SK-N-SH (cell line): ENCODE measurements at regions not wholly inside any gene's neighbourhood (a gene's known extent, or its start where the extent isn't known, plus 50 kb on each side); places are given as distances from the start of the nearest gene placed in this dataset.

Experiments
- CTCF ChIA-PET: fragments of 300-600, 350-600 bp; formaldehyde crosslinking; extraction: SDS; loops from one replicate; lab custom pipeline; 2021; lab: Yijun Ruan, JAX
- POLR2A ChIA-PET: fragments of 350-600 bp; sonication (Branson Sonifier 250); formaldehyde crosslinking; extraction: SDS; loops from one replicate; lab custom pipeline; 2020; ENCODE audit warnings: antibody characterized with exemption, inconsistent platforms; lab: Yijun Ruan, JAX
- DNase-seq: peaks from one replicate; pipeline ENCODE4 v3.0.0; 2012
- H2AFZ ChIP-seq: fragments of 200-600 bp; sonication (generic); 2 replicates; pipeline ENCODE4 v1.8.1; 2016; ENCODE audit warnings: antibody characterized with exemption, mild to moderate bottlenecking, low read depth
- H3F3A ChIP-seq: fragments of 200-600 bp; sonication (generic); replicated peaks from 2 replicates; pipeline ENCODE3; 2016; ENCODE audit warnings: antibody characterized with exemption, mild to moderate bottlenecking; ENCODE audit not compliant: insufficient read depth
- H3K27ac ChIP-seq, 2 experiments: fragments of 200-500 bp in 1 of 2; fragments of 200-600 bp in 1 of 2; sonication (Bioruptor generic) in 1 of 2; sonication (generic), shearing (Covaris generic) in 1 of 2; 2 replicates each; pipeline versions ENCODE4 v1.5.1 to v1.6.1; 2014 to 2016; ENCODE audit warnings: low read depth in 2 of 2, inconsistent platforms in 1 of 2, low read length in 1 of 2, mild to moderate bottlenecking in 1 of 2, mixed read lengths in 1 of 2
- H3K27me3 ChIP-seq: fragments of 200-600 bp; sonication (generic), shearing (Covaris generic); 2 replicates; pipeline ENCODE4 v1.6.1; 2016; ENCODE audit warnings: mixed run types; ENCODE audit not compliant: insufficient read depth
- H3K36me3 ChIP-seq, 2 experiments: fragments of 200-500 bp in 1 of 2; fragments of 200-600 bp in 1 of 2; sonication (Bioruptor generic) in 1 of 2; sonication (generic) in 1 of 2; replicated peaks in 1 of 2; 2 replicates each; pipeline versions ENCODE3 to v1.5.1; 2014 to 2016; ENCODE audit warnings: low read length in 1 of 2, mild to moderate bottlenecking in 1 of 2; ENCODE audit not compliant: insufficient read depth in 2 of 2, control insufficient read depth in 1 of 2
- H3K4me1 ChIP-seq, 2 experiments: fragments of 200-500 bp in 1 of 2; fragments of 200-600 bp in 1 of 2; sonication (Bioruptor generic) in 1 of 2; sonication (generic), shearing (Covaris generic) in 1 of 2; 2 replicates each; pipeline versions ENCODE4 v1.5.1 to v1.6.1; 2014 to 2016; ENCODE audit warnings: low read depth in 1 of 2, low read length in 1 of 2, mixed run types in 1 of 2; ENCODE audit not compliant: insufficient read depth in 2 of 2, control insufficient read depth in 1 of 2
- H3K4me2 ChIP-seq: fragments of 200-600 bp; sonication (generic), shearing (Covaris generic); 2 replicates; pipeline ENCODE4 v1.6.1; 2017; ENCODE audit warnings: mixed run types
- H3K4me3 ChIP-seq, 2 experiments: fragments of 200-500 bp in 1 of 2; fragments of 200-600 bp in 1 of 2; sonication (Bioruptor generic) in 1 of 2; sonication (generic), shearing (Covaris generic) in 1 of 2; 2 replicates each; pipeline versions ENCODE4 v1.5.1 to v1.8.1; 2014 to 2016; ENCODE audit warnings: low read depth in 2 of 2, inconsistent platforms in 1 of 2, low read length in 1 of 2, mild to moderate bottlenecking in 1 of 2, mixed read lengths in 1 of 2, moderate library complexity in 1 of 2
- H3K79me2 ChIP-seq: fragments of 200-600 bp; sonication (generic); 2 replicates; pipeline ENCODE4 v1.8.1; 2017; ENCODE audit warnings: mild to moderate bottlenecking; ENCODE audit not compliant: insufficient read depth
- H3K9ac ChIP-seq: fragments of 200-600 bp; sonication (generic); 2 replicates; pipeline ENCODE4 v1.6.1; 2017; ENCODE audit warnings: mixed run types
- H3K9me2 ChIP-seq: fragments of 200-600 bp; sonication (generic); 2 replicates; pipeline ENCODE4 v1.6.1; 2017; ENCODE audit warnings: mixed run types
- H3K9me3 ChIP-seq: fragments of 200-600 bp; sonication (generic); 2 replicates; pipeline ENCODE4 v1.6.1; 2017; ENCODE audit warnings: mixed run types, mild to moderate bottlenecking, moderate library complexity
- H4K20me1 ChIP-seq: fragments of 200-600 bp; sonication (generic); 2 replicates; pipeline ENCODE4 v1.6.1; 2017; ENCODE audit warnings: mild to moderate bottlenecking, mixed run types; ENCODE audit not compliant: insufficient read depth
- CHD2 ChIP-seq: fragments of 150-350 bp; IDR thresholded peaks from 2 replicates; pipeline ENCODE4 v1.6.1; 2018; ENCODE audit warnings: low read length; ENCODE audit not compliant: partially characterized antibody
- ELF1 ChIP-seq: IDR thresholded peaks from 2 replicates; pipeline ENCODE4 v1.4.0; 2012
- EP300 ChIP-seq, 2 experiments: IDR thresholded peaks; 2 replicates each; pipeline versions ENCODE4 v1.4.0 to v1.6.1; 2012; ENCODE audit warnings: borderline replicate concordance in 1 of 2, low read depth in 1 of 2, low read length in 1 of 2
- EZH2phosphoT487 ChIP-seq: fragments of 200-600 bp; sonication (generic); IDR thresholded peaks from 2 replicates; pipeline ENCODE4 v1.6.1; 2017; ENCODE audit warnings: low read depth, mixed run types, mild to moderate bottlenecking, antibody characterized with exemption, moderate library complexity, borderline replicate concordance
- FOXJ3 ChIP-seq: sonication (generic); formaldehyde crosslinking; IDR thresholded peaks from 2 replicates; pipeline ENCODE4 v1.5.1; 2020; ENCODE audit warnings: mild to moderate bottlenecking, missing genetic modification reagents
- FOXM1 ChIP-seq: IDR thresholded peaks from 2 replicates; pipeline ENCODE4 v1.4.0; 2012; ENCODE audit warnings: low read depth, mild to moderate bottlenecking
- GATA2 ChIP-seq: sonication (generic); formaldehyde crosslinking; IDR thresholded peaks from 2 replicates; pipeline ENCODE4 v1.5.0; 2020; ENCODE audit warnings: mild to moderate bottlenecking, missing genetic modification reagents
- JUND ChIP-seq: IDR thresholded peaks from 2 replicates; pipeline ENCODE4 v1.4.0; 2012
- POLR2AphosphoS5 ChIP-seq: IDR thresholded peaks from 2 replicates; pipeline ENCODE4 v1.6.1; 2012; ENCODE audit warnings: low read depth, low read length
- RAD21 ChIP-seq: IDR thresholded peaks from 2 replicates; pipeline ENCODE4 v1.6.1; 2012; ENCODE audit warnings: mild to moderate bottlenecking, low read length
- RCOR1 ChIP-seq: fragments of 150-350 bp; IDR thresholded peaks from 2 replicates; pipeline ENCODE4 v1.6.1; 2017; ENCODE audit warnings: antibody characterized with exemption, low read length
- RFX5 ChIP-seq: IDR thresholded peaks from 2 replicates; pipeline ENCODE4 v1.6.1; 2012; ENCODE audit warnings: mild to moderate bottlenecking, improper control_type of control experiment, low read length
- SIN3A ChIP-seq: IDR thresholded peaks from 2 replicates; pipeline ENCODE4 v1.6.1; 2012; ENCODE audit warnings: low read depth, mild to moderate bottlenecking, low read length, moderate library complexity, borderline replicate concordance
- TAF1 ChIP-seq: IDR thresholded peaks from 2 replicates; pipeline ENCODE4 v1.6.1; 2012; ENCODE audit warnings: low read depth, mild to moderate bottlenecking, low read length, moderate library complexity, borderline replicate concordance
- TCF12 ChIP-seq: IDR thresholded peaks from 2 replicates; pipeline ENCODE4 v1.4.0; 2012
- TEAD4 ChIP-seq: IDR thresholded peaks from 2 replicates; pipeline ENCODE4 v1.4.0; 2012; ENCODE audit warnings: mild to moderate bottlenecking, borderline replicate concordance; ENCODE audit not compliant: insufficient read depth
- WGBS: methylation state at CpG from one replicate; pipeline ENCODE4 v1.1.6; 2017; ENCODE audit warnings: low lambda C conversion rate; 5-methylcytosine and 5-hydroxymethylcytosine counted together
- TF ChIP-seq, protein P1 (sequence below): IDR thresholded peaks from 2 replicates; pipeline ENCODE4 v1.4.0; 2012; ENCODE audit warnings: low read depth, borderline replicate concordance
- TF ChIP-seq, protein P2 (sequence below): fragments of 150-350 bp; IDR thresholded peaks from 2 replicates; pipeline ENCODE4 v1.6.1; 2017; ENCODE audit warnings: antibody characterized with exemption, low read length, low read depth, borderline replicate concordance

DNA sequence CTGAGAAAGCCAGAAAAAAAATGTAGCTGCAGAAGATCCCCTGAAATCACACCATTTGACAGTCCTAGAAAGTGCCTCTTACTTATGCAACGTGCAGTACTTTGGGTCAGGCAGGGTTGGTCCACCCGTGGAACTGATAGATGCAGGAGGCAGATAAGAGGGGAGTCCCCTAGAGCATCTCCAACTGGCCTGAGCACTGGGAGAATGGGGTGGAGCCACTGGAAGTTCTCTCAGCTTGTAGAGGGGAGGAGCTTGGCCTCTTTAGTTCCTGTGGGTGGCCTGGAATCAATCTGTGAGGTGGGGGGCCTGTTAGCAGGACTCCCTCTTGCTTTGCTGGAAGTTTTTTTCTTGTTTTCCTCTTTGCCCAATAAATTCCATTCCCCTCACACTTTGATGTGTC is 335.7 kb upstream of the NCAM2 start:
- 8% methylated on average over 2 of the region's 2 CpGs for WGBS
- Histone ChIP-seq H3K4me1 (no peaks in the 10 kb centered on the region), H3K9ac (no peak overlapping the region), H3K4me2 (no peak overlapping the region), H3K4me3 (no peak overlapping the region), H4K20me1 (no peaks in the 10 kb centered on the region)
- DNase-seq, result no peak
- POLR2A ChIA-PET, result no interaction called here
- TF ChIP-seq POLR2AphosphoS5, result no peak
- no peak for TF ChIP-seq SIN3A
- no peak for TF ChIP-seq EP300 (IDR thresholded peaks at IDR 0.05; ENCODE audit: borderline replicate concordance in 1 of 2, low read depth in 1 of 2, low read length in 1 of 2)
- no peak for TF ChIP-seq RCOR1
- no peak for TF ChIP-seq TEAD4
- TF ChIP-seq, all 33 proteins: peak for 0
- Histone ChIP-seq H3K27ac (no peak overlapping the region), H3K79me2 (no peaks in the 10 kb centered on the region), H3K27me3 (no peaks in the 10 kb centered on the region), H3K36me3 (no peaks in the 10 kb centered on the region), H3K9me3 (no peaks in the 10 kb centered on the region), H2AFZ (no peak overlapping the region), H3K9me2 (no peaks in the 10 kb centered on the region), H3F3A (no peaks in the 10 kb centered on the region)
- CTCF ChIA-PET, result no interaction called here

DNA sequence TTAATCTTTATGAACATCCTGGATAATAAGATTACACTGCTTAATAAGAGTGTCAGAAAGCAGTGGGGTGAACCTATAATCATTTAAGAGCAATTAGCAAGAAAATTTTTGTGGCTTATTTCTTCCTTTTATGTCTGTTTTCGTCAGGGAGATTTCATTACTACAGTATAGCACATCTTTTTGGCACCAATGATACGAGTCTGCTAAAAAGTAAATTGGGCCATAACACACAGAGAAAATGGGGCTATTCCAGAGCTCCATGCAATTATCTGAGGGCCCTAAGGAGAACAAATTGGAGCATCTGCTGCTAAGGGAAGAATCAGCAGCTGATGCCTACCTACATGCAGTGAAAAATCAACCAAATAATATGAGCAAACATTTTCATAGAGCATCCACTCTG is 330.3 kb upstream of the NCAM2 start:
- H3K4me2 ChIP-seq, result no peak overlapping the region
- no peaks in the 10 kb centered on the region for H4K20me1 ChIP-seq
- H3K27ac ChIP-seq, result no peak overlapping the region
- no peaks in the 10 kb centered on the region for H3K4me1 ChIP-seq
- H3F3A ChIP-seq, result no peaks in the 10 kb centered on the region
- TF ChIP-seq RCOR1 (no peak), RFX5 (no peak), ELF1 (no peak), JUND (no peak), TAF1 (no peak), CHD2 (no peak), TCF12 (no peak), EZH2phosphoT487 (no peak), GATA2 (CRISPR knock-in tag) (no peak), FOXM1 (no peak), RAD21 (no peak), FOXJ3 (no peak)
- TF ChIP-seq, protein P1, sequence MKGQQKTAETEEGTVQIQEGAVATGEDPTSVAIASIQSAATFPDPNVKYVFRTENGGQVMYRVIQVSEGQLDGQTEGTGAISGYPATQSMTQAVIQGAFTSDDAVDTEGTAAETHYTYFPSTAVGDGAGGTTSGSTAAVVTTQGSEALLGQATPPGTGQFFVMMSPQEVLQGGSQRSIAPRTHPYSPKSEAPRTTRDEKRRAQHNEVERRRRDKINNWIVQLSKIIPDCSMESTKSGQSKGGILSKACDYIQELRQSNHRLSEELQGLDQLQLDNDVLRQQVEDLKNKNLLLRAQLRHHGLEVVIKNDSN, result no peak
- TF ChIP-seq, protein P2, sequence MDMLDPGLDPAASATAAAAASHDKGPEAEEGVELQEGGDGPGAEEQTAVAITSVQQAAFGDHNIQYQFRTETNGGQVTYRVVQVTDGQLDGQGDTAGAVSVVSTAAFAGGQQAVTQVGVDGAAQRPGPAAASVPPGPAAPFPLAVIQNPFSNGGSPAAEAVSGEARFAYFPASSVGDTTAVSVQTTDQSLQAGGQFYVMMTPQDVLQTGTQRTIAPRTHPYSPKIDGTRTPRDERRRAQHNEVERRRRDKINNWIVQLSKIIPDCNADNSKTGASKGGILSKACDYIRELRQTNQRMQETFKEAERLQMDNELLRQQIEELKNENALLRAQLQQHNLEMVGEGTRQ, result no peak
- TF ChIP-seq, all 33 proteins: peak for 0
- 0% methylated on average over 2 of the region's 2 CpGs for WGBS
- H3K9ac ChIP-seq, result no peak overlapping the region
- DNase-seq, result no peak
- H3K36me3 ChIP-seq, result no peaks in the 10 kb centered on the region
- H3K9me3 ChIP-seq, result no peaks in the 10 kb centered on the region
- no peak overlapping the region for H3K4me3 ChIP-seq
- POLR2A ChIA-PET, result no interaction called here
- no peaks in the 10 kb centered on the region for H3K79me2 ChIP-seq
- no peaks in the 10 kb centered on the region for H3K27me3 ChIP-seq
- CTCF ChIA-PET, result no interaction called here
- no peak overlapping the region for H2AFZ ChIP-seq
- no peaks in the 10 kb centered on the region for H3K9me2 ChIP-seq
